Neuronal stem cell (in vitro differentiated cells): ENCODE measurements at regions not wholly inside any gene's neighbourhood (a gene's known extent, or its start where the extent isn't known, plus 50 kb on each side); places are given as distances from the start of the nearest gene placed in this dataset.

Experiments used
- DNase-seq: peaks from one replicate; pipeline ENCODE4 v3.0.0-alpha.2; 2013; ENCODE audit warnings: low spot score
- H2AFZ ChIP-seq: one replicate; pipeline ENCODE4 v1.6.1; 2013; ENCODE audit warnings: mild to moderate bottlenecking, low read length, inconsistent platforms
- H2AK5ac ChIP-seq: 2 replicates; pipeline ENCODE4 v1.6.1; 2013; ENCODE audit warnings: low read depth, mild to moderate bottlenecking, inconsistent platforms, low read length, moderate library complexity, mixed read lengths
- H2BK120ac ChIP-seq: 2 replicates; pipeline ENCODE4 v1.6.1; 2013; ENCODE audit warnings: low read depth, mild to moderate bottlenecking, inconsistent platforms, low read length, moderate library complexity, mixed read lengths
- H2BK12ac ChIP-seq: one replicate; pipeline ENCODE4 v1.6.1; 2013; ENCODE audit warnings: low read length, inconsistent platforms
- H2BK15ac ChIP-seq: 2 replicates; pipeline ENCODE4 v1.6.1; 2013; ENCODE audit warnings: mild to moderate bottlenecking, low read length, inconsistent platforms, mixed read lengths
- H2BK5ac ChIP-seq: one replicate; pipeline ENCODE4 v1.6.1; 2013; ENCODE audit warnings: inconsistent platforms, mild to moderate bottlenecking, low read length, moderate library complexity
- H3K14ac ChIP-seq: one replicate; pipeline ENCODE4 v1.6.1; 2013; ENCODE audit warnings: low read length, inconsistent platforms
- H3K18ac ChIP-seq: 2 replicates; pipeline ENCODE4 v1.6.1; 2013; ENCODE audit warnings: low read length, inconsistent platforms
- H3K23ac ChIP-seq: 2 replicates; pipeline ENCODE4 v1.6.1; 2013; ENCODE audit warnings: low read depth, mild to moderate bottlenecking, mixed read lengths, low read length, inconsistent platforms; ENCODE audit not compliant: poor library complexity
- H3K27ac ChIP-seq: replicated peaks from 3 replicates; pipeline ENCODE4 v1.5.1; 2013; ENCODE audit warnings: low read length, inconsistent platforms
- H3K27me3 ChIP-seq, 3 experiments: 2 replicates each; pipeline ENCODE4 v1.6.1; 2013; ENCODE audit warnings: low read length in 3 of 3, mild to moderate bottlenecking in 2 of 3, inconsistent platforms in 1 of 3, low read depth in 1 of 3, mixed read lengths in 1 of 3, moderate library complexity in 1 of 3; ENCODE audit not compliant: control insufficient read depth in 3 of 3, insufficient read depth in 3 of 3
- H3K36me3 ChIP-seq, 2 donors: replicated peaks in 1 of 2; 2 replicates each; pipeline ENCODE4 v1.6.1; 2013; ENCODE audit warnings: low read length in 2 of 2; ENCODE audit not compliant: control insufficient read depth in 2 of 2, insufficient read depth in 2 of 2
- H3K4ac ChIP-seq: 2 replicates; pipeline ENCODE4 v1.6.1; 2013; ENCODE audit warnings: inconsistent platforms, mild to moderate bottlenecking, low read length, moderate library complexity
- H3K4me1 ChIP-seq, 2 donors: 1 replicate in 1 of 2; 2 replicates in 1 of 2; pipeline ENCODE4 v1.6.1; 2013; ENCODE audit warnings: low read length in 2 of 2, low read depth in 1 of 2; ENCODE audit not compliant: control insufficient read depth in 2 of 2, insufficient read depth in 1 of 2
- H3K4me2 ChIP-seq: one replicate; pipeline ENCODE4 v1.6.1; 2013; ENCODE audit warnings: mild to moderate bottlenecking, low read length, inconsistent platforms; ENCODE audit not compliant: insufficient read depth, poor library complexity, severe bottlenecking
- H3K4me3 ChIP-seq, 2 donors: 2 replicates each; pipeline ENCODE4 v1.5.1; 2013; ENCODE audit warnings: low read length in 2 of 2, mild to moderate bottlenecking in 2 of 2, inconsistent platforms in 1 of 2, moderate library complexity in 1 of 2
- H3K79me1 ChIP-seq: one replicate; pipeline ENCODE4 v1.6.1; 2013; ENCODE audit warnings: low read depth, mild to moderate bottlenecking, inconsistent platforms, low read length, moderate library complexity
- H3K9ac ChIP-seq: one replicate; pipeline ENCODE4 v1.6.1; 2013; ENCODE audit warnings: mild to moderate bottlenecking, low read depth, low read length, inconsistent platforms; ENCODE audit not compliant: poor library complexity
- H3K9me3 ChIP-seq, 2 donors: replicated peaks in 1 of 2; 2 replicates each; pipeline versions ENCODE3 to v1.6.1; 2013; ENCODE audit warnings: low read length in 2 of 2, mild to moderate bottlenecking in 2 of 2, inconsistent platforms in 1 of 2, low read depth in 1 of 2, mixed read lengths in 1 of 2, moderate library complexity in 1 of 2; ENCODE audit not compliant: control insufficient read depth in 2 of 2, insufficient read depth in 1 of 2
- H4K8ac ChIP-seq: one replicate; pipeline ENCODE4 v1.6.1; 2013; ENCODE audit warnings: low read depth, mild to moderate bottlenecking, inconsistent platforms, low read length, moderate library complexity
- H4K91ac ChIP-seq: one replicate; pipeline ENCODE4 v1.6.1; 2013; ENCODE audit warnings: low read length, low read depth, mild to moderate bottlenecking, inconsistent platforms; ENCODE audit not compliant: poor library complexity
- WGBS, 2 donors: extraction: QIAGEN DNeasy Blood & Tissue Kit; methylation state at CpG; one replicate each; pipeline ENCODE4 v1.1.7; 2013; ENCODE audit warnings: missing lambda C conversion rate in 2 of 2, mixed read lengths in 1 of 2; ENCODE audit not compliant: insufficient read length in 2 of 2, insufficient replicate concordance in 1 of 2; ENCODE audit errors: extremely low coverage in 2 of 2; 5-methylcytosine and 5-hydroxymethylcytosine counted together

- no peaks in the 10 kb centered on the region for H3K36me3 ChIP-seq
- H3K27ac ChIP-seq, result no peak overlapping the region
- no CpG with 5 or more reads among the region's 1 CpG for WGBS, 2 donors
Observed at GRCh38 chr7:109354552-109354951, 784.9 kb downstream of the DNAJB9 start.

GRCh38 chr7:109375823-109376222 lies 806.1 kb downstream of the DNAJB9 start:
- Histone ChIP-seq H3K79me1 (no peaks in the 10 kb centered on the region), H3K23ac (no peak overlapping the region), H2AFZ (no peak overlapping the region), H2BK120ac (no peak overlapping the region), H3K4me1 (no peaks in the 10 kb centered on the region), H2BK5ac (no peak overlapping the region), H3K9ac (no peak overlapping the region), H3K36me3 (no peaks in the 10 kb centered on the region), H3K4ac (no peak overlapping the region), H4K91ac (no peak overlapping the region), H3K14ac (no peak overlapping the region), H4K8ac (no peak overlapping the region), H2BK12ac (no peak overlapping the region), H3K4me3 (no peak overlapping the region), H3K18ac (no peak overlapping the region), H2AK5ac (no peak overlapping the region), H3K27me3 (no peaks in the 10 kb centered on the region), H2BK15ac (no peak overlapping the region), H3K4me2 (no peak overlapping the region), H3K27ac (no peak overlapping the region), H3K9me3 (no peaks in the 10 kb centered on the region)
- DNase-seq, result no peak

More at GRCh38 chr7:109354552-109354951, 784.9 kb downstream of the DNAJB9 start:
- Histone ChIP-seq H3K9ac (no peak overlapping the region), H3K27me3 (no peaks in the 10 kb centered on the region), H4K91ac (no peak overlapping the region), H3K4ac (no peak overlapping the region), H3K9me3 (no peaks in the 10 kb centered on the region), H3K14ac (no peak overlapping the region), H3K4me1 (no peaks in the 10 kb centered on the region), H2BK15ac (no peak overlapping the region), H3K18ac (no peak overlapping the region), H2BK120ac (no peak overlapping the region), H2BK5ac (no peak overlapping the region), H2AFZ (no peak overlapping the region), H3K4me3 (no peak overlapping the region), H3K23ac (no peak overlapping the region), H4K8ac (no peak overlapping the region), H2BK12ac (no peak overlapping the region), H2AK5ac (no peak overlapping the region), H3K79me1 (no peaks in the 10 kb centered on the region), H3K4me2 (no peak overlapping the region)
- DNase-seq, result no peak

- no peak overlapping the region for H2BK120ac ChIP-seq
- no peak overlapping the region for H3K23ac ChIP-seq
- H3K4me2 ChIP-seq, result no peak overlapping the region
- no peak overlapping the region for H3K18ac ChIP-seq
- H3K27me3 ChIP-seq, result no peaks in the 10 kb centered on the region
- no peak overlapping the region for H2BK5ac ChIP-seq
- no peak overlapping the region for H2AFZ ChIP-seq
- no peaks in the 10 kb centered on the region for H3K9me3 ChIP-seq
- no peak overlapping the region for H2AK5ac ChIP-seq
- H3K4ac ChIP-seq, result no peak overlapping the region
- no peak overlapping the region for H3K9ac ChIP-seq
- no peak overlapping the region for H2BK12ac ChIP-seq
- H4K91ac ChIP-seq, result no peak overlapping the region
- H3K4me3 ChIP-seq, result no peak overlapping the region
- no peak overlapping the region for H3K14ac ChIP-seq
- no peak overlapping the region for H2BK15ac ChIP-seq
- no peak for DNase-seq
- no peak overlapping the region for H4K8ac ChIP-seq
- no peak overlapping the region for H3K27ac ChIP-seq
- H3K79me1 ChIP-seq, result no peaks in the 10 kb centered on the region
- no peaks in the 10 kb centered on the region for H3K4me1 ChIP-seq
- H3K36me3 ChIP-seq, result no peaks in the 10 kb centered on the region
Observed at GRCh38 chr7:109376576-109376975, 806.9 kb downstream of the DNAJB9 start.

GRCh38 chr7:109377076-109377884 lies 807.6 kb downstream of the DNAJB9 start:
- H3K9me3 ChIP-seq, result no peaks in the 10 kb centered on the region
- H2BK120ac ChIP-seq, result no peak overlapping the region
- no CpG with 5 or more reads among the region's 3 CpGs for WGBS, 2 donors
- no peak overlapping the region for H2BK15ac ChIP-seq
- no peak overlapping the region for H2BK5ac ChIP-seq
- H3K18ac ChIP-seq, result no peak overlapping the region
- no peak overlapping the region for H4K91ac ChIP-seq
- H2BK12ac ChIP-seq, result no peak overlapping the region
- no peaks in the 10 kb centered on the region for H3K36me3 ChIP-seq
- no peak overlapping the region for H3K4me3 ChIP-seq
- H2AK5ac ChIP-seq, result no peak overlapping the region
- H3K4me1 ChIP-seq, result no peaks in the 10 kb centered on the region
- no peak overlapping the region for H3K14ac ChIP-seq
- no peak overlapping the region for H3K9ac ChIP-seq
- no peak overlapping the region for H2AFZ ChIP-seq
- DNase-seq, result no peak
- no peak overlapping the region for H3K23ac ChIP-seq
- no peak overlapping the region for H3K4me2 ChIP-seq
- H3K4ac ChIP-seq, result no peak overlapping the region
- H3K27ac ChIP-seq, result no peak overlapping the region
- no peaks in the 10 kb centered on the region for H3K27me3 ChIP-seq
- no peaks in the 10 kb centered on the region for H3K79me1 ChIP-seq
- no peak overlapping the region for H4K8ac ChIP-seq
